Dendritic cell treated with granulocyte-macrophage colony-stimulating factor and Interleukin-4, amounts not matched to agents 40 ng/mL and 50 ng/mL, for 4 days (primary cell): ENCODE measurements at regions not wholly inside any gene's neighbourhood (a gene's known extent, or its start where the extent isn't known, plus 50 kb on each side); places are given as distances from the start of the nearest gene placed in this dataset.
"Not testable (repeated sequence)": the region's sequence is repeated elsewhere in the genome, so short reads cannot be mapped to it uniquely, and the experiment has no call there.

ENCODE experiments used
- H3K27ac Mint-ChIP-seq: one replicate; pipeline ENCODE4 v1.8.0; 2022; ENCODE audit warnings: mild to moderate bottlenecking, mixed read lengths
- H3K27me3 Mint-ChIP-seq: one replicate; pipeline ENCODE4 v1.8.0; 2022; ENCODE audit warnings: mild to moderate bottlenecking, mixed read lengths
- H3K36me3 Mint-ChIP-seq: one replicate; pipeline ENCODE4 v1.8.0; 2022; ENCODE audit warnings: low read depth, mixed read lengths
- H3K4me1 Mint-ChIP-seq: one replicate; pipeline ENCODE4 v1.8.0; 2022; ENCODE audit warnings: low read depth, mixed read lengths
- H3K4me3 Mint-ChIP-seq: one replicate; pipeline ENCODE4 v1.8.0; 2022; ENCODE audit warnings: mild to moderate bottlenecking, moderate library complexity, mixed read lengths
- H3K9me3 Mint-ChIP-seq: one replicate; pipeline ENCODE4 v1.8.0; 2022; ENCODE audit warnings: mixed read lengths
- intact Hi-C: fragments of 100-400 bp; cut with micrococcal nuclease; formaldehyde crosslinking; loops from one replicate; pipeline ENCODE4 v1.15.0; 2022

DNA sequence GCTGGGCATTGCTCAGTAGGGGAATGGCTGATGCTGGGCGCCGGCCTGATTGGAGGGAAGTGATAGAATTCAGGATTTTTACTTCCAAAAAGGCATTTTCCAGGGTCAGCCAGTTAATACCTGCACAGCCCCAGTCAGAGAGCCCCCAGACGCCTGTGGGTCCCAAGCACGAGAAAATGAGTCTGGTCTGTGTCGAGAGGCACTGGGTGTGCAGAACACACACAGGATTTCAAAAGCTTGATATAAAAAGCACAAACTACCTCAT is 164.6 kb upstream of the TNRC6C start:
- H3K9me3 Mint-ChIP-seq: no peaks in the 10 kb centered on the region
- peaks cover 75% of the 10 kb centered on the region for H3K27me3 Mint-ChIP-seq
- H3K36me3 Mint-ChIP-seq: no peaks in the 10 kb centered on the region
- no peaks in the 10 kb centered on the region for H3K4me1 Mint-ChIP-seq
- H3K27ac Mint-ChIP-seq: no peak overlapping the region
- H3K4me3 Mint-ChIP-seq: no peak overlapping the region
- intact Hi-C loops: no loop called here

DNA sequence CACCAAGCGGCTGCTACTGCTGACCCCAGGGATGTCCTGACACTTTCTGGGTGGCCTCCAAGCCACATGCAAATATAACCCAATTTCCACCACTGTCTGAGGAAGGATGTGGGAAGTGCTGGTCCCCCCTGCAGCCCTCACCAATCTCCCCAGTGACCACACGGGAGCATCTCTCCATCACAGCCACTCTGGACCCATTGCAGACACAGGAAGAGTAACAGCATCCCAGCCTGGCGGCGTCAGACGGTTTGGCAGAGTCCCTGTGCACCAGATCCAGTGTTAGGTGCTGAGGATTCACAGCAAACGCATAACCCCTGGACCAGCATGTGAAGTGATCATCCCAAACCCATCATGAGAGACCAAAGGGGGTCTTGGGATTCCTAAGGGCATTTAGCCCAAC is 163.7 kb upstream of the TNRC6C start:
- no peak overlapping the region for H3K27ac Mint-ChIP-seq
- no peaks in the 10 kb centered on the region for H3K4me1 Mint-ChIP-seq
- intact Hi-C loops: no loop called here
- no peaks in the 10 kb centered on the region for H3K9me3 Mint-ChIP-seq
- H3K27me3 Mint-ChIP-seq: peaks cover 76% of the 10 kb centered on the region
- no peak overlapping the region for H3K4me3 Mint-ChIP-seq
- H3K36me3 Mint-ChIP-seq: no peaks in the 10 kb centered on the region

DNA sequence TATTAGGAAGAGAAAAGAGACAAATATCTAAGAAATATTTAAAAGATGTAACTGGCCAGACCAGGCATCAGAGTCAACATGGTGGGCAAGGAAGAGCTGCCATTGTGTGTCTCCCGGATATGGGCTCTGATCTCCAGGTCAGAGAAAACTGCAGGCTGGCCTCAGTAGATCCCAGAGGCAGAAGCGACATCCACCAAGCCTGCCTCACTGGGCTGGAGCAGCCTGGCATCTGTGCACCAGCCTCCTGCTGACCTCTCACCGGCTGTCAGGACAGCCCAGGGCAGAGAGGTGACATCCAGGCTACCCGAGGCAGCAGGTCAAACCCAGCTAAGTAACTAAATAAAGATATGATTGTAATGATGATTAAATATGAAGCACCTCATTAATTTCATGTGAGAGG is 162.8 kb upstream of the TNRC6C start:
- H3K36me3 Mint-ChIP-seq: no peaks in the 10 kb centered on the region
- no peak overlapping the region for H3K27ac Mint-ChIP-seq
- H3K4me1 Mint-ChIP-seq: no peaks in the 10 kb centered on the region
- H3K4me3 Mint-ChIP-seq: no peak overlapping the region
- no peaks in the 10 kb centered on the region for H3K9me3 Mint-ChIP-seq
- intact Hi-C loops: no loop called here
- peaks cover 71% of the 10 kb centered on the region for H3K27me3 Mint-ChIP-seq

DNA sequence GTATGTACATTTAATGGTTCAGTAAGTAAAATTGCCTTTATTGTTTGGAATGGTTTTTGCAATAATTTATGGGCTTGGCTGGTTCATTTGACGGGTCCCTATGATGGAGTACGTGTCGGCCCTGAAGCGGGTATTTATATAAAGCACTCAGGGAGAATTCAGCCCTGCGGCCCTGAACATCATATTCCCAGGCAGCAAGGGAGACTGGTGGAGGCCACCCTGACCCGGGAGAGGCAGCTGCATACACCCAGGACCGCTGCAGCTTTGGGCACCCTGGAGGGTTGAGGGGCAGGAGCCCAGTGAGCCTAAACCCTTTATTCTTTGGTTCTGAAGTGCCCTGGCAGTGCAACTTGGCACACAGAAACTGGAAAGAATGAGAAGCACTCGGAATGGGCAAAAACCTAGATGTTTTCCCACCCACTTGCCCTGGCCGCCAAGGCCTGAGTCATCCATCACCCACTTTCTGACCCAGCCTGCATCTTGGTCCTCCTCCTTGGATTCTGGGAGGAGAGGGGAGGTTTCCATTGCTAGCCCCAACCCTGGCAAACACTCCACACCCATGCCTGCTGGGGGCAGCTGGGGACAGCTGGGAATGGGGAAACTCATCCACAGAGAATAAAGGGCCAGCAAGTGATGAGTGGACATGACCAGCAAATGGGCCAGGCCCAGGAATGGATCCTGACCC is 162.2 kb upstream of the TNRC6C start:
- Mint-ChIP-seq H3K27me3 (peaks cover 74% of the 10 kb centered on the region), H3K36me3 (no peaks in the 10 kb centered on the region), H3K9me3 (no peaks in the 10 kb centered on the region), H3K4me1 (no peaks in the 10 kb centered on the region), H3K27ac (no peak overlapping the region), H3K4me3 (no peak overlapping the region)
- intact Hi-C loops: no loop called here

DNA sequence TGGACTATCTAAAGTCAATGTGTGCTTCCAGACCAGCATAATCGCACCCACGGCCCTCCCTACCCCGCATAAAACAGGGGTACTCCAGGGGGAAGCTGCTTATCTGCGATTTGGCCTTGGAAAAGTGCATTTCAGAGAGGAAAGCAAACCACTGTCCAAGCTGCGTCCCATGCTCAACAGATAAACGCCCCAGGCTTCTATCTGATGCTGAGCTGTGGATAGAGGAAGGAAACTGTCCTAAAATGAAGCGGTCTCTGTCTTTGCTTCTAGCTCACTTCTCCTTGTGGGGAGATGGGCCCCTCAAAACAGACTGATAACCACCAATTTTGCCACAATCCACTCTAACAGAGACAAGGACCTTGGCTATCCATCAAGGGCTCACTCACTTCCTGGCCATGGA is 160.5 kb upstream of the TNRC6C start:
- Mint-ChIP-seq H3K9me3 (no peaks in the 10 kb centered on the region), H3K27me3 (peaks cover 82% of the 10 kb centered on the region), H3K4me1 (no peaks in the 10 kb centered on the region), H3K27ac (no peak overlapping the region), H3K4me3 (no peak overlapping the region), H3K36me3 (no peaks in the 10 kb centered on the region)
- intact Hi-C loops: no loop called here

DNA sequence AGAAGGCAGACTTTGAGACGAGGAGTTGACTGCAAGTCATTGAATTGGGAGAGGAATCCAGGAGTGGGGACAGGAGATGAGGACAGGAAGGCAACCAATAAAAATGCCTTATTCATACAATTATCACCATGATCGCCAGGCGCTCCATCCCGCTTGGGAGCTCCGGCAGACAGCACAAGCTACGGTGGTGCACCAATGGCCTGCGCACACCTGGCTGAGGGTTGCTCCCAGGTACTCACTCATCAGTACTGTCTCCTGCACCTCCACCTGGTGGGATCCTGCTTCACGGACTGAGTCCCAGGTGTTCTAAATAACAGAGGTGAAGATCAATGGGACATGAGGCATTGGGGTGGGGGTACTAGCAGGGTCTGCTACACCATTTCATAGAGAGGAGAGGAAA is 160.0 kb upstream of the TNRC6C start:
- Mint-ChIP-seq H3K36me3 (no peaks in the 10 kb centered on the region), H3K27me3 (peaks cover 82% of the 10 kb centered on the region), H3K4me3 (no peak overlapping the region), H3K27ac (no peak overlapping the region), H3K4me1 (no peaks in the 10 kb centered on the region), H3K9me3 (no peaks in the 10 kb centered on the region)
- intact Hi-C loops: no loop called here

DNA sequence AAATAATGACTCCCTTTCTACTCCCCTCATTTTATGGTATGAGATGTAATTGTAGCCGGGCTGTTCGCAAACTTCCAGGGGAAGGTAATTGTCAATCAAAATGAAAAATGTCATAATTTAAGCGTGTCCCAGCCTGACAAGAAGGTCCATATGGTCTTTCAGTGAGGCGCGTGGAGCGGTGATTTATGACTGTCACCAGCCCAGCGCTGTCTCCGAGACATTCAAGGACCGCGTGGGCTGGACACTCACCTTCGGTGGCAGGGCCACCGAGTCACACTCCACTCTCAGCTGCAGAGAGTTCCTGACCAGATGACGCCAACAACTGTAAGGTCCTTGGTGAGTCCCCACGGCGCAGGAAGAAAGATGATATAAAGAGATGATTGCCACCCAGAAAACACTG is 157.7 kb upstream of the TNRC6C start:
- no peaks in the 10 kb centered on the region for H3K36me3 Mint-ChIP-seq
- no peaks in the 10 kb centered on the region for H3K4me1 Mint-ChIP-seq
- H3K27ac Mint-ChIP-seq: no peak overlapping the region
- intact Hi-C loops: no loop called here
- peaks cover 82% of the 10 kb centered on the region for H3K27me3 Mint-ChIP-seq
- H3K4me3 Mint-ChIP-seq: no peak overlapping the region
- H3K9me3 Mint-ChIP-seq: no peaks in the 10 kb centered on the region

DNA sequence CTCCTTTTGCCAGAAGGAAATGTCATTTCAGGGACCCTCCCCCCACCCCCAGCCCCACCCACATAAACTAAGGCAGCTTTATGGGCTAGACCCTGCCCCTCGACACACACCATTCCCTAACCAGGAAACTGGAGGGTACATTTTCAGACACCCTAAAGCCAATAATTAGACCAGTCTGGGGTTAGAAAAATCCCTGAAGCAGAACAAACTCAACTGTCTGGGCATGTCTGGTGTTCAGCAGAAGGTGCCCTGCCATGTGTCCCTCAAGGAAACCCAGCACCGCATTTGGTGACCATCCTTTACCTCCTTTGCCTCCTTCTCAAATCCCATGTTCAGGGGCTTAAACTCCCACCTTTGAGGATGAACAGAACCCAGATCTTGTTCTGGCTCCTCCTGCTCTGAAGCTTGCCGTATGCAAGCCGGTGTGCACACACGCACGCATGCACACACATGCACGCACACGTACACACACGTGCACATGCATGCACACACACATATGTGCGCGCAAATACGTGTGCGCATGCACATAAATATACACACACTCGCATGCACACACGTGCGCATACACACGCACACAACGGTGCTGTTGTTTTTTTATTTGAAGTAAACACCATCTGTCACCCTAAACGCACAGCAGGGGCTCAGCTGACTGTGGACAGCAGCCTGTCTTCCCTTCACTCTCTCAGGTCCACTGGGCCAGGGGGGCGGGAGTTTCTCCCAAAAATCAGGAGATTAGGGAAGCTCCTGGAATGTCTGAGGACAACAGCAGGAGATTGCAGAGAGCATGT is 156.8 kb upstream of the TNRC6C start:
- intact Hi-C loops: no loop called here
- peaks cover 81% of the 10 kb centered on the region for H3K27me3 Mint-ChIP-seq
- H3K27ac Mint-ChIP-seq: no peak overlapping the region
- H3K36me3 Mint-ChIP-seq: no peaks in the 10 kb centered on the region
- H3K9me3 Mint-ChIP-seq: no peaks in the 10 kb centered on the region
- no peaks in the 10 kb centered on the region for H3K4me1 Mint-ChIP-seq
- H3K4me3 Mint-ChIP-seq: no peak overlapping the region

DNA sequence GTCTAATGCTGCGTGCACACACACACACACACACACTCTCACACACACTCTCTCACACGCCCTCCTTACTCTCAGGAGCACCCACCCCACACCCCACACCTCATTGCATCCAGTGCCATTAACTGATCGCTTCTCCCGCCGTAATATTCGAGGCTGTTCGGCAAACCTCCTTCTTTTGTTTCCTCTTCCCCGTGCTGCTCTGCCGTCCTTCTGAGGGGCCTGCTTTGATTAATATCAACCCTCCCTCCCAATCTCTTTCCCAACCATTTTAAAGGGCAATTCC is 156.2 kb upstream of the TNRC6C start:
- intact Hi-C loops: no loop called here
- no peaks in the 10 kb centered on the region for H3K4me1 Mint-ChIP-seq
- H3K4me3 Mint-ChIP-seq: no peak overlapping the region
- peaks cover 77% of the 10 kb centered on the region for H3K27me3 Mint-ChIP-seq
- H3K36me3 Mint-ChIP-seq: no peaks in the 10 kb centered on the region
- H3K9me3 Mint-ChIP-seq: no peaks in the 10 kb centered on the region
- no peak overlapping the region for H3K27ac Mint-ChIP-seq

DNA sequence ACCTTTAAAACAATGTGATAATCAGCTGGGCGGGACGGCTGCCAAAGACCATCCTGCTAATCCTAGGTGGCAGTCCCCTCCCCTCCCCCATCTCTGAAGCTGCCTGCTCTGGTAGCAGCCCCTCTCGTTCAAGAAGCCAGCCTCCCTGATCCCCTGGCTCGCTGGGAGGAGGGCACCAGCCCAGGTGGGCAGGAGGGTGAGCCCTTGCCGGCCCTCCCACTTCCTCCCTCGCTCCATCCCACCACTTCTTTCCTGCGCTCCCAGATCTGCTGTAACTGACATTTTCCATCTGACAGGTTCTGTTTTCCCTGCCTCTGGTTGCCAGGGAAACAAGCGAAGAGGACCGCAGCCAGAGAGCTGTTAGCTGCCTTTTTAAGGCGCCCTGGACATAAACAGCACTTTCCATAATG is 155.7 kb upstream of the TNRC6C start:
- no peaks in the 10 kb centered on the region for H3K9me3 Mint-ChIP-seq
- H3K27ac Mint-ChIP-seq: no peak overlapping the region
- peaks cover 77% of the 10 kb centered on the region for H3K27me3 Mint-ChIP-seq
- no peak overlapping the region for H3K4me3 Mint-ChIP-seq
- intact Hi-C loops: no loop called here
- H3K36me3 Mint-ChIP-seq: no peaks in the 10 kb centered on the region
- H3K4me1 Mint-ChIP-seq: no peaks in the 10 kb centered on the region

DNA sequence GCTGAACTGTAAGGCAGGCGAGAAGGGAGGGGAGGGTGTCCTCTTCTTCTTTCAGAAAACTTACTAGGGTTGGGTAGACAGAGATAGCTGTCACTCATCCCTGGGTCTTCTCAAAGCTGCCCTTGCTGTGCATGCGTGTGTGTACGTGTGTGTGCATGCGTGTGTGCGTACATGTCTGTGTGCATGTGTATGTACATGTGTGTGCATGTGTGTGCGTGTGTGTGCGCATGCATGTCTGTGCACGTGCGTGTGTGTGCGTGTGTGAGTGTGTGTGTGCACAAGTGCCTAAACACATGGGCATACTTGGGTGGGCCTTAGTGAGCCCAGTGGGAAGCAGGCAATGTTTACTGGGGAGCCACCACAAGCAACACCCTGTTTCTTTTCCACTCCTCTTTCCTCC is 154.8 kb upstream of the TNRC6C start:
- Mint-ChIP-seq H3K27me3 (peaks cover 75% of the 10 kb centered on the region), H3K4me1 (no peaks in the 10 kb centered on the region), H3K27ac (no peak overlapping the region), H3K36me3 (no peaks in the 10 kb centered on the region), H3K9me3 (no peaks in the 10 kb centered on the region), H3K4me3 (no peak overlapping the region)
- intact Hi-C loops: no loop called here

DNA sequence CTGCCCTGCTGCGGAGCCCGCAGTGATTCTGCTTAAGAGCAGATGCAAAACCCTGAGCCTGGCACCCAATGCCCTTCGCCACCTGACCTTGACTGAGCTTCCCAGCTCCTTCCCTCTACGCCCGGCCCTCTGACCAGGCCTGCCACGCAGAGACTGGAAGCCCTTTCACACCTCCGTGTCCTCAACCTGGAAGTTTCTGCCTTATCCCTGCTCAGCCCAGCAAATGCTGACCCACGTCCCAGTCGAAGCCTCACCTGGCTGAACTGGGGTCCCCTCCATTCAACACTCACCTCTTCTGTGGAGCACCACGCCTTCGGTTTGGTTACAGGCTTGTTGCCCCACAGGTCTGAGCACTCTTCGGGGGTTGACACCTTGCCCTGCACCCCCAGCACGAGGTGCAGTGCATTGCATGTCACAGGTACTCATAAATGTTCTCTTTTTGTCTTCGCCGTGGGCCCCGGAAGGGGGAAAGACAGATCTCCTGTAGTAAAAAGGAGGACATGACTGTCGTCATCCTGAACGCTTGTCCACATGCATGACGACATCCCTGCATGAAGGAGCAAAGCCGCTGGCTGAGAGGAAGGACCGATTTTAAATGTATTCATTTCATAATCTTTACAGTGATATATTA is 153.6 kb upstream of the TNRC6C start:
- intact Hi-C loops: no loop called here
- H3K27ac Mint-ChIP-seq: no peak overlapping the region
- no peak overlapping the region for H3K4me3 Mint-ChIP-seq
- no peaks in the 10 kb centered on the region for H3K36me3 Mint-ChIP-seq
- no peaks in the 10 kb centered on the region for H3K9me3 Mint-ChIP-seq
- H3K27me3 Mint-ChIP-seq: peaks cover 68% of the 10 kb centered on the region
- H3K4me1 Mint-ChIP-seq: no peaks in the 10 kb centered on the region

DNA sequence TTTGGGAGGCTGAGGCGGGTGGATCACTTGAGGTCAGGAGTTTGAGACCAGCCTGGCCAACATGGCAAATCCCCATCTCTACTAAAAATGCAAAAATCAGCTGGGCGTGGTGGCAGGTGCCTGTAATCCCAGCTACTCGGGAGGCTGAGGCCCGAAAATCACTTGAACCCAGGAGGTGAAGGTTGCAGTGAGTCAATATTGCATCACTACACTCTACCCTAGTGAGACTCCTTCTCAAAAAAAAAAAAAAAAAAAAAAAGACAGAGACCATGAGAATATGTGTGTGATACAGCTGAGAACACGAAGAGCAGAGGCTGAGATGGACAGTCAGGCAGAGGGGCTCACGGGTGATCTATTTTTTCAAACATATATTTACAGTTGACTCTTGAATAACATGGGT is 152.5 kb upstream of the TNRC6C start:
- H3K4me1 Mint-ChIP-seq, H3K9me3 Mint-ChIP-seq, H3K36me3 Mint-ChIP-seq, H3K27ac Mint-ChIP-seq, H3K4me3 Mint-ChIP-seq, intact Hi-C loops: not testable (repeated sequence)
- peaks cover 65% of the 10 kb centered on the region for H3K27me3 Mint-ChIP-seq

DNA sequence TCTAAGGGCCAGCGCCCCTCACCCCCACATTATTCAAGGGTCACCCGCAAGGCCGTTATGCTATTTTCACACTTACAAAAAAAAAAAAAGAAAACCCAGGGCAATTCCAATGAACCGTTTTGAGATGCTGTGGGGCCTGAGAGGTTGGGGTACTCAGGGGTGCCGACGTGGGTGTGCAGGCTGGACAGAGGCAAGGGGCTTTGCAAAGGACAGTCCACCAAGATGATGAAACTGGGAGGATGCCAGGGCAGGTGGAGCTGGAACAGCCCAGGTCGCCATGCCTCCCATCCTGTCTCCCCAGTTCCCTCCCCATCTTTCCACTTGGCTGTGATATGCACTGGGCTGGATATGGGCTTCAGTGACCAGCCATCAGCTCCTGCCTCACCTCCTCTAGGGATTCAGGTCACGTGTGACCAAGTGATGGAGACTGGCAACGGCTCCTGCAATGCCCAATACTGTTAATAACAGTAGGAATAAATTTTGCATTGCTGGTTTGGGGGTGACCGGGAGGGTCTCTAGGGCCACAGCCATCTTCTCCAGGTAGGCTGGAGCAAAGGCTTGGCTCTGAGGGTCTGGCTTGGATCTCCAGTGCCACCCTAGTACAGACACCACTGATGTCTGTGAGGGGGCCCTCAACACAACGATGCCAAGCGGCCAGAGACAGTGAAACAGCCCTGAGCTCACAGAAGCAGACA is 151.3 kb upstream of the TNRC6C start:
- Mint-ChIP-seq H3K4me1 (no peaks in the 10 kb centered on the region), H3K27ac (no peak overlapping the region), H3K36me3 (no peaks in the 10 kb centered on the region), H3K9me3 (no peaks in the 10 kb centered on the region), H3K4me3 (no peak overlapping the region), H3K27me3 (peaks cover 65% of the 10 kb centered on the region)
- intact Hi-C loops: no loop called here
